Endothelial cell of umbilical vein (primary cell): ENCODE measurements at regions not wholly inside any gene's neighbourhood (a gene's known extent, or its start where the extent isn't known, plus 50 kb on each side); places are given as distances from the start of the nearest gene placed in this dataset.

ENCODE experiments used
- BruUV-seq: library from RNA; stranded (reverse); fragments of 400-500 nt; replicated peaks from 2 replicates; lab custom pipeline; 2021; lab: Mats Ljungman, UMichigan
- CTCF ChIA-PET: fragments of 300-600, 350-600 bp; sonication (Branson Sonifier 250); formaldehyde crosslinking; loops from one replicate; lab custom pipeline; 2021; ENCODE audit warnings: antibody characterized with exemption, inconsistent platforms; lab: Charles Lee
- POLR2A ChIA-PET: fragments of 300-600, 350-600 bp; sonication (Branson Sonifier 250); formaldehyde crosslinking; loops from one replicate; lab custom pipeline; 2021; ENCODE audit warnings: antibody characterized with exemption, inconsistent platforms; lab: Charles Lee
- DNase-seq: peaks from one replicate; pipeline ENCODE4 v3.0.0-alpha.2; 2011; ENCODE audit warnings: low read depth, low spot score
- FAIRE-seq: peaks from 2 replicates; lab custom pipeline; 2011; peaks lifted over from hg19 to GRCh38; lab: Jason Lieb, UNC
- H2AFZ ChIP-seq: 2 replicates; pipeline ENCODE4 v1.6.0; 2012; ENCODE audit warnings: low read depth, low read length, control low read depth, inconsistent platforms
- H3K27ac ChIP-seq: 2 replicates; pipeline ENCODE4 v1.5.1; 2011; ENCODE audit warnings: low read depth, mild to moderate bottlenecking, control low read depth, low read length, moderate library complexity; ENCODE audit not compliant: insufficient read depth
- H3K27me3 ChIP-seq, 2 experiments: 2 replicates each; pipeline versions ENCODE4 v1.6.0 to v1.6.1; 2011; ENCODE audit warnings: low read length in 2 of 2, mixed read lengths in 1 of 2; ENCODE audit not compliant: control insufficient read depth in 2 of 2, insufficient read depth in 2 of 2
- H3K36me3 ChIP-seq, 2 experiments: 2 replicates in 1 of 2; 3 replicates in 1 of 2; pipeline ENCODE4 v1.5.1; 2011; ENCODE audit warnings: low read length in 2 of 2, mild to moderate bottlenecking in 1 of 2, moderate library complexity in 1 of 2; ENCODE audit not compliant: control insufficient read depth in 2 of 2, insufficient read depth in 2 of 2; ENCODE audit errors: extremely low read depth in 1 of 2
- H3K4me1 ChIP-seq: 3 replicates; pipeline ENCODE4 v1.5.1; 2011; ENCODE audit warnings: mild to moderate bottlenecking, low read length; ENCODE audit not compliant: control insufficient read depth, insufficient read depth; ENCODE audit errors: extremely low read depth
- H3K4me2 ChIP-seq: 2 replicates; pipeline ENCODE4 v1.6.1; 2011; ENCODE audit warnings: low read length, control low read depth, mixed read lengths; ENCODE audit not compliant: insufficient read depth
- H3K4me3 ChIP-seq, 3 experiments: fragments of 200-600 bp in 1 of 3; sonication (generic), shearing (Covaris generic) in 1 of 3; replicated peaks in 1 of 3; 2 replicates each; pipeline ENCODE4 v1.5.1; 2011 to 2016; ENCODE audit warnings: control low read depth in 3 of 3, low read length in 3 of 3, mild to moderate bottlenecking in 2 of 3, inconsistent platforms in 1 of 3, low read depth in 1 of 3, moderate library complexity in 1 of 3; ENCODE audit not compliant: insufficient read depth in 1 of 3
- H3K79me2 ChIP-seq: 2 replicates; pipeline ENCODE4 v1.6.0; 2012; ENCODE audit warnings: low read length, inconsistent platforms; ENCODE audit not compliant: control insufficient read depth, insufficient read depth
- H3K9ac ChIP-seq: replicated peaks from 2 replicates; pipeline ENCODE3; 2011; ENCODE audit warnings: low read length, control low read depth; ENCODE audit not compliant: insufficient read depth; ENCODE audit errors: extremely low read depth
- H3K9me1 ChIP-seq: replicated peaks from 3 replicates; pipeline ENCODE4 v1.6.0; 2011; ENCODE audit warnings: mild to moderate bottlenecking, low read length; ENCODE audit not compliant: control insufficient read depth, insufficient read depth; ENCODE audit errors: extremely low read depth
- H3K9me3 ChIP-seq: replicated peaks from 2 replicates; pipeline ENCODE4 v1.5.1; 2012; ENCODE audit warnings: low read length, inconsistent platforms; ENCODE audit not compliant: control insufficient read depth, insufficient read depth
- H4K20me1 ChIP-seq: replicated peaks from 2 replicates; pipeline ENCODE3; 2011; ENCODE audit warnings: mild to moderate bottlenecking, low read length; ENCODE audit not compliant: control insufficient read depth, insufficient read depth; ENCODE audit errors: extremely low read depth
- CTCF ChIP-seq, 2 donors: IDR thresholded peaks; 1 replicate in 1 of 2; 2 replicates in 1 of 2; pipeline ENCODE4 v1.5.1; 2011; ENCODE audit warnings: low read length in 2 of 2, mild to moderate bottlenecking in 2 of 2, moderate library complexity in 2 of 2, control low read depth in 1 of 2, inconsistent platforms in 1 of 2, low read depth in 1 of 2; ENCODE audit not compliant: insufficient read depth in 1 of 2; ENCODE audit errors: extremely low read depth in 1 of 2
- EZH2 ChIP-seq: IDR thresholded peaks from 2 replicates; pipeline ENCODE4 v1.6.1; 2012; ENCODE audit warnings: borderline replicate concordance, low read depth, mild to moderate bottlenecking, moderate library complexity, low read length, inconsistent platforms; ENCODE audit not compliant: severe bottlenecking
- FOS ChIP-seq: IDR thresholded peaks from 2 replicates; pipeline ENCODE4 v1.6.1; 2011; ENCODE audit warnings: mild to moderate bottlenecking, low read length, moderate library complexity, borderline replicate concordance; ENCODE audit not compliant: insufficient read depth
- GATA2 ChIP-seq: IDR thresholded peaks from 2 replicates; pipeline ENCODE4 v1.7.0; 2011; ENCODE audit warnings: low read depth, mild to moderate bottlenecking, moderate library complexity, mixed read lengths, low read length; ENCODE audit not compliant: insufficient read length, insufficient read depth
- JUN ChIP-seq: IDR thresholded peaks from 2 replicates; pipeline ENCODE4 v1.6.1; 2011; ENCODE audit warnings: borderline replicate concordance, low read depth; ENCODE audit not compliant: insufficient read length, insufficient read depth
- MAX ChIP-seq: IDR thresholded peaks from 2 replicates; pipeline ENCODE4 v1.6.1; 2011; ENCODE audit not compliant: insufficient read depth, insufficient read length
- MYC ChIP-seq: IDR thresholded peaks from one replicate; pipeline ENCODE4 v1.6.1; 2011; ENCODE audit warnings: mild to moderate bottlenecking, low read depth, low read length
- POLR2A ChIP-seq: IDR thresholded peaks from 2 replicates; pipeline ENCODE4 v1.6.1; 2012; ENCODE audit warnings: low read depth, mild to moderate bottlenecking, control low read depth, low read length
- POLR2AphosphoS5 ChIP-seq: IDR thresholded peaks from 2 replicates; pipeline ENCODE4 v1.6.1; 2012; ENCODE audit warnings: low read depth, mild to moderate bottlenecking, control low read depth, low read length, moderate library complexity; ENCODE audit not compliant: insufficient read depth
- dilution Hi-C: fragments of 300-500 bp; cut with MboI; formaldehyde crosslinking; loops from one replicate; pipeline ENCODE4 v1.15.0; 2019; ENCODE audit warnings: low sequenced_read_pairs; ENCODE audit not compliant: extremely low pct_ligation_motif_present
- intact Hi-C: fragments of 100-400 bp; cut with micrococcal nuclease; formaldehyde crosslinking; loops from one replicate; pipeline ENCODE4 v1.10.0; 2022

- TF ChIP-seq JUN (no peak), CTCF (IDR thresholded peaks at IDR 0.05; ENCODE audit: extremely low read depth in 1 of 2, insufficient read depth in 1 of 2, low read depth in 1 of 2, low read length in 2 of 2) (no peak), POLR2A (no peak), POLR2AphosphoS5 (no peak), FOS (no peak), MYC (no peak), GATA2 (no peak), EZH2 (no peak), MAX (no peak)
- Histone ChIP-seq H3K79me2 (no peaks in the 10 kb centered on the region), H2AFZ (no peak overlapping the region), H3K9me3 (no peaks in the 10 kb centered on the region), H4K20me1 (no peaks in the 10 kb centered on the region), H3K9ac (no peak overlapping the region), H3K9me1 (no peaks in the 10 kb centered on the region), H3K4me2 (no peak overlapping the region), H3K27me3 (no peaks in the 10 kb centered on the region), H3K36me3 (no peaks in the 10 kb centered on the region), H3K4me1 (no peaks in the 10 kb centered on the region), H3K4me3 (no peak overlapping the region), H3K27ac (no peak overlapping the region)
- dilution Hi-C loops, result no loop called here
- intact Hi-C loops, result no loop called here
- FAIRE-seq, result no peak
- ChIA-PET POLR2A (no interaction called here), CTCF (no interaction called here)
- no TSS peak for BruUV-seq
- no peak for DNase-seq
Measured at GRCh38 chr14:28913056-28913455, 146.5 kb downstream of the FOXG1 start.
